ENCODE measurements at regions not wholly inside any gene's neighbourhood (a gene's known extent, or its start where the extent isn't known, plus 50 kb on each side); places are given as distances from the start of the nearest gene placed in this dataset.
"Not testable (repeated sequence)": the region's sequence is repeated elsewhere in the genome, so short reads cannot be mapped to it uniquely, and the experiment has no call there.

DNA sequence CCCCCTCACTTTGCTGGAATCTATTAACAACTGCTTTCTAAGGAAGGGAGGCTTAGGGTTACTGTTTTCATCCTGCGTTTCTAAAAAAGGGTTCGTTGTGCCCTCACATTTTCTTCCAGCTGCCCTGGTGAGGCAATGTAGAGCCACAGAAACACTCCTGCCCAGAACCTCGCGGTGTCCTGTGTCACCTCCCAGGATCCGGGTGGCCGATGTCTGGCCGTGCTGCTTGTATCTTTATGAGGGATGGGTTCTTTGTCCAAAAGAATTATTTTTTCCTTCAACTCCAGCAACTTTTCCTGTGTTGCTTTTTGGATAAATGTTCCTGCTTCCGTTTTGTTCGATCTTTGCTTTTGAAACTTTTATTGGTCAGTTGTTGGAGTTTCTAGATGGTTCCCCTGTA is 291.8 kb upstream of the HS6ST1 start:
- no peak for DNase-seq (ENCODE audit: low spot score)

DNA sequence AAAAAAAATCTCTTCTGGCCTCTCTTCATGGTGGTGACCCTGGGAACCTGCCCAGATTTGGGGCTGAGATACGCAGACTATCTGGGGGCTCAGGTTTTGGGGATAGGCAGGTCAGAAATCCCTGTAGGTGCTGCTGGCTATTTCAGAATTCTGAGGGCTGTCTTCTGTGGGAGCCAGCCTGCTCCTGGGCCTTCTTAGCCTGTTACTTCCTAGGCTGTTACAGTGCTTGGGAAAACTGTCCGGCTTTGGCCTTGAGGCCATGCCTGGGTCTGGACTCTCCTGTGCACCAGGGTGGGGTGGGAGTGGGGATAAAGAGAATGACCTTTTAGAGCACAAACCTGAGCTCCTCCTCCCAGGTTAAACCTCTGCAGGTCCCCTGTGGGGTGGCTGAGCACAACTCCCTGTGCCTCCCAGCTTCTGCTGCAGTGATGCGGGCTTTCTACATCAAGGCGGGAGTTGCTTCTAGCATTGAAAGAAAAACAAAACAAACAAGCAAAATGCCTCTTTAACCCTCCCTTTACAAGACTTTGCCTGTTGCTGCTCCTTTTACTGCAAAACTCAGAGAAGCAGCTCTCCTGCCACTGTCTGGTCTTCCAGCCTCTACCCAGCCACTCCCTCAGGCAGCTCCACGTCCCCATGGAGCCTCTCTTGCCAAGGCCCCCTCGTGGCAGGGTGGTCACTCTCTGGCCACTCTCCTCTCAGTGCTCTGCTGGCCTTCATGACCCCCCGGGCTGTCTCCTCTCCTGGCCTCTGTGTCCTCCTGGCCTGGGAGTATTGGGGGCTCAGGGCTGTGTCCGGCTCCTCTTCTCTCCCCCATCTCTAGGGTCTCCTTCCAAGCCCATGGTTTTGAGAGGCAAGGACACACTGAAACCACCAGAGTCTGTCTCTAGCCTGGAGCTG is 293.0 kb upstream of the HS6ST1 start:
- DNase-seq (ENCODE audit: low spot score): no peak

DNA sequence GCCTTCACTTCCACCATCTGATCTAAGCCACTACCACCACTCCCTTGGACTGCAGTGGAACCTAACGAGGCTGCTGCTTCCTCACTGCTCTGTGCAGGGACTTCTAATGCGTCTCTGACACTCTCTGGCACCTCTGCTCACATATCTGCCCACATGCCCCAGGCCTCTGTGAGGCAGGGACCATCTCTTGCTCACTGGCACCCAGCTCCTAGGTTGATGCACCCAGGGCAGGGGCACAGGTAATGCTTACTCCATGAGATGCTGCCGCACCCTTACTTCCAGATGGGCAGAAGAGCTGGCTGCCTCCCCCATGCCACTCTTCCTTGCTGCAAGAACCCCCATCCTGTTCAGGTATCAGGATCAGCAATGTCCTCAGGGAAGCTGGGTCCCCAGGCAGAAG is 294.0 kb upstream of the HS6ST1 start:
- DNase-seq (ENCODE audit: low spot score): no peak

DNA sequence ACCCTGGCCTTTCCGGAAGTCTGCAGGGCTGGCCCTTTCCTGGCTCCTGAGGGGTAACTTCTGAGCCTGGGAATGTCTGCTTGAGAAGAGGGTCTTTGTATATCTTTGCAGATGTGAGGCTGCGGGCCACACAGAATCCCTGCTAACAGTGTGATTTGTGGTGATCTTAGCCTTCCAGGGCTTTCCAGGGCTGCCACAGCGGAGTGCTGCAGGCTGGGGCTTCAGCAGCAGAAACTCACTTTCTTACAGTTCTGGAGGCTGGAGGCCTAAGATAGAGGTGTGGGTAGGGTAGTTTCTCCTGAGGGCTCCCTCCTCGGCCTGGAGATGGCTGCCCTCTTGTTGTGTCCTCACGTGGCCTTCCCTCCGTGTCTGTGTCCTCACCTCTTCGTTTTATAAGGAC is 294.7 kb upstream of the HS6ST1 start:
- no peak for DNase-seq (ENCODE audit: low spot score)

DNA sequence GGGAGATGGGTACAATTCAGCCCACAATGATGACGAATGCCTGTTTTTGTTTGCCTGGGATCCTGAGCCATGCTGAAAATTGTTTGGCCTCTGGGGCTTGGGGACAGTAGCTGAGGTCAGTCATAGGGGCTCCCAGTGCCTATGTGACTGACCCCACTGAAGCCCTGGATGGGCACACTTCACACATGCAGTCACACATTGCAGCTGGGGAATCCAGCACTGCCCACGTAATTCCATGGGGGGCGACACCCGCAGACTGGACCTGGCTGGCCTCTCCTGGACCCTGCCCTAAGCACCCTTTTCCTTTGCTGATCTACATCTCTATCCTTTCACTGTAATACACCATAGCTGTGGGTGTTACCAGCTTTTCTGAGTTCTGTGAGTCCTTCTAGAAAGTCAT is 295.2 kb upstream of the HS6ST1 start:
- DNase-seq (ENCODE audit: low spot score): no peak

DNA sequence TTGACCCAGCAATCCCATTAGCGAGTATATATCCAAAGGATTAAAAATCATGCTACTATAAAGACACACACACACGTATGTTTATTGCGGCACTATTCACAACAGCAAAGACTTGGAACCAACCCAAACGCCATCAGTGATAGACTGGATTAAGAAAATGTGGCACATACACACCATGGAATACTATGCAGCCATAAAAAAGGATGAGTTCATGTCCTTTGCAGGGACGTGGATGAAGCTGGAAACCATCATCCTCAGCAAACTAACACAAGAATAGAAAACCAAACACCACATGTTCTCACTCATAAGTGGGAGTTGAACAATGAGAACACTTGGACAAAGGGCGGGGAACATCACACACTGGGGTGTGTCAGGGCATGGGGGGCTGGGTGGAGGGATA is 296.2 kb upstream of the HS6ST1 start:
- not testable (repeated sequence) for DNase-seq (ENCODE audit: low spot score)

DNA sequence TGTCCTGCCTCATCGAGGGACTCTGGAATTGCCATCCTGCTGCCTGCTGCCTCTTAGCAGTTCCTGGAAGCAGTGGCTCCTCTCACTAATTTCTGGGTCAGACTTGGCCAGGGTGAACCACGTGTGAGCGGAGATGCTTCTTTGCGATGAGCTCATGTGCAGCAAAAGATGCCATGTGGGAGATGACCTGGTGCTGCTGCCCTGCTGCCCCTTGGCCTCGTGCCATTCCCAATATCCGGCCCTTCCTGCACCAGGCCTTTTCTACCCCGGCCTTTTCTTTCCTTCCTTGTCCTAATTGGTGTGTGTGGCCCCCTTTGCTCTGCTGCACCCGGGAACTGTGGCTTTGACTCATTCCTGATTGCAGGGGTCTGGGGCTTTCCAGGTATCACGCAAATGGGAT is 296.9 kb upstream of the HS6ST1 start:
- no peak for DNase-seq (ENCODE audit: low spot score)

DNA sequence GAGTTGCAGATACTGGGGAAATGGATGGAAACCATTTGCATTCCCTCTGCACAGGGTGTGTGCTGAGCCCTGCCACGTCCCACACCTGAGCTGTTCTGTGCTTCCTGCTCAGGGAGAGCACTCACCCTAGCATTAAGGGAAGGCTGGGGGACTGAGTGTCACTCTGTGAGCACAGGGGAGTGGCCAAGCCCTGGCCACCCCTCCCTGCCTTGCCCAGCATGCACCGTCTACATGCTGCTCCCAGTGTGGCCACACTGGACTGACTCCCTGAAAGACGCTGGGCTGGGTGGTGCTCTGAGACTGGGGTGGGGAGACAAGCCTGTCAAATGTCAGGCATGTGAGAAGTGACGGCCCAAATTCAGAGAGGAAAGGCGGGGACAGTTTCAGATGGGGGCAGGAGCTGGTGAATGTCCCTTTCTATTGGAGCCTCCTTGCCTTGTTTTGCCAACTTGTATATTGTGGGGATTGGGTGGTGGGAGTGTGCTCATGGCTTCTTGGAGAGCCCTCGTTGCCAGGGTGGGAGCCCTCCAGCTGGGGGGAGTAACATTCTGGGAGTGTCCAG is 298.4 kb upstream of the HS6ST1 start:
- no peak for DNase-seq (ENCODE audit: low spot score)

DNA sequence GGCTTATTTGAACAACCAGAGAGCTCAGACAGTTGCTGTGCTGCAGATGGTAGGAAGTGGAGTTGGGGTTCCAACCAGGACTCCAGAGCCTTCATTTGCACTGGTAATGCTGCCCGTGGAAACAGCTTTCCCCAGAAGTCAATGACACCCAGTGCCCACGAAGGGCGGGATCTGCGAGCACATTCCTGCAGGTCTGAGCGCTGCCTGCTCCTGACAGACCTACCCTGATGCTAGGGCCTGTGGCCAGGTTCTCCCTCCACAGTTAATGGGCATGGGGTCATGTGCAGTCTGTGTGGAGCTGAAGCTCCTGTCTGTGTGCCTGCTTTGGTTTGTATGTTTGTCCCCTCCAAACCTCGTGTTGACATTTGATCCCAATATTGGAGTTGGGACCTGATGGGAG is 299.0 kb upstream of the HS6ST1 start:
- DNase-seq (ENCODE audit: low spot score): no peak

DNA sequence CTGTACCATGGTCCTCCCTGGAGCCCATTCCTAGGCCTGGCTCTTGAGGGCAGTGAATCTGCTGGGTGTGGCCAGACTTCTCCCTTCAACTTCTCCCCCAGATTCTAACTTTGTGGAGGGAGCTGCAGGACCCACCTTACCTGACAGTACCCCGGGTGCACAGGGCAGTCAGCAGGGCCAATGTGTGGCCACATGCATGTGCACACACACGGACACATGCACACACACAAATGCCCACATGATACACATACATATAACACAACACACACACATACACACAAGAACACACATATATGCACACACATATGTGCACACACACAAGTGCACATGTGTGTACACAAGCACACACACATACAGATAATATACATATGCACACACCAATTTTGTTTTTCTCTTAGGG is 300.0 kb upstream of the HS6ST1 start:
- DNase-seq (ENCODE audit: low spot score): no peak

DNA sequence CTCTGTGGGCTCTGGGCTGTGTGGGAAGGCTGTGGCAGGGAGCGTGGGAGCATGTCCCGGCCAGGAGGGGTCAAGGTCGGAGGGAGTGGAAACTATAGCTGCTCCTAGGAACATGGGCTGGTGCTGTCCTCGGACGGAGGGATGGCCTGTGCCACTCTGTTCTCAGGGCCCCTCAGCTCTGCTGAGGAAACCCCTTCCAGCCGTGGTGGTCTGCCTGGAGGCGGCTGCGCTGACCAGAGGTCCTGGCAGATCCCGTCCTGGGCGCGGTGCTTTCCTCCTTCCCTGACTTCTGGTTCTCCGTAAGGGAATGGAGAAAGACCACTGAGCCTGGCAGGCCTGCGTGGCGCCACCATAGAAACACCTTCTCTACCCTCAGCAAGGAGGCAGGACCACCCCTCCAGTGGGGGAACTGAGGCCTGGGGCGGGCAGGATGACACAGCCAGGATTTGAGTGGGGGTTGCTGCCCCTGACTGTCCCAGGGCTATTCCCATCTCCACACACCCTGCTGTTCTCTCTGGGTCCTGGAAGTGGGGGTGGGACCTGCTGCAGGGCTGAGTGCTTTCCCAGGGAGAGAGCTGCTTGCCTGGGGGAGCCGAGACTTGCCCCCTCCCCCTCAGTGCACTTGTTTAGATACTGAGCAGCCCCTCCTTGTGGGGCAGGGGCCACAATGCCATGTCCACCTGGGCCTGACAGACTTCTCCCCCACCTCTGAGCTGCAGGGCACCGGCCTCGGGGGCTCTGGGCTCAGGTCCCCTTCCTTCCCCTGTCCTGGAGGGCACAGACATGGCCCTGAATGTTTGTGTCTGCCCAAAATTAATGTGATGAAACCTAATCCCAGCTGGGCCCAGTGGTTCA is 301.0 kb upstream of the HS6ST1 start:
- no peak for DNase-seq (ENCODE audit: low spot score)

DNA sequence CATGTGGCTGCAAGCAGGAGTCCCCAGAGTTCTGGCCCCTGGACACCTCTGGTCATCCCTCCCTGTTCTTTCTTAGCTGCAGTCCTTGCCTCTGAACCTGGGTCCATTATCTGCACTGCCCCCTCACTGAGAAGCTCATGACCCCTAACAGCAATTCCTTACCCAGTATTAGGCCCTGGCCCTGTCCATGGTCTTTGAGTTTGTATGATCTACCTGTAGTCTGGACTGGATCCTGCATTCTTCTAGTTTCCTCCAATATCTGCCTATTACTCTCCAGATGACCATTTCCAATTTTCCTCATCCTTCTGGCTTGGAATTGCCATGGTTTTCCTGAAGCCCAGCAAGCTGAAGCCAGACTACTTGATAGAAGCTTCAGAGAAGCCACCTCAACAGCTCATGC is 302.4 kb upstream of the HS6ST1 start:
- DNase-seq (ENCODE audit: low spot score): no peak

DNA sequence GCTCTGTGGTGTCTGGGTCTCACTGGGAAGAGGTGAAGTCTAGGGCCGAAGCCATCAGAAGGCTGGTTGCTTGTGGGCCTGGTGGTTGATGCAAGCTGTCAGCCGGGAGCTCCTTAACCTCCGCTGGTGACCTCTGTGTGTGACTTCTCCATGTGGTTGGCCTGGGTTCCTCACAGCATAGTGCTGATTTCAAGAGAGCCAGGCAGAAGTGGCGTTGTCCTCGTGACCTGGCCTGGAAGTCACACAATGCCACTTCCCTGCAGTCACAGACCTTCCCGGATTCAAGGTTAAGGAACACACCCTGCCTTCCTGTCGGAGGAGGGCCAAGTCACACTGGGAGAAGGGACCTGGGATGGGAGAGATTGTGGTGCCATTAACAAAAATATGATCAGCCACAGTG is 303.7 kb upstream of the HS6ST1 start:
- no peak for DNase-seq (ENCODE audit: low spot score)

DNA sequence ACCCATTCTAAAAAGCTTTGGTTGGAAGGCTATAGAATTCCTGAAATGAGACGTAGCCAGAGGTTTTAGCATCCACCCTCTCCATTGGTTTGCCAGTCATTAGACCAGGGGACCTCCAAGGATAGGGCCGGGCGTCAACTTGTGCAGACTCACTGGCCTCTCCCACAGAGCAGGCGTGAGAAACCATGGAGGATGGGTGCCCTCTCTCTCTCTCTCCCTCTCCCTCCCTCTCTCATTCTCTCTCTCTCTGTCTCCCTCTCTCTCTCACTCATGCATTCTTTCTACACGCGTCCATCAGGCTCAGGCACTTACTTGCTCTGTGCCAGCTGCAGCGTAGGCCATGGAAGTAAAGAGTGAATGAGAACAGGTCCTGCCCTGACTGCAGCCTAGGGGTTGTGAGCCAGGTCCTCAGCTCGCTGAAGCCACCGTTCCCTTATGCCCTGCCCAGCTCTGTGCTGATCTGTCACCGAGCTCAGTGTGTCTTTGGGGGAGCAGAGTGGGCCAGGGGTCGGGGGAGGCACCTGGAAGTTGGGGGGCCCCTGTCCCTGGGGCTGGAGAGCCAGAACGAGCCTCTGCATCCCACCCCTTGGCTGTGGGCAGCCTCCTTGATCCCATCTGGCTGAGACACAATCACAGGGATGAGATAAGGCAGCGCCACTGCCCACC is 304.4 kb upstream of the HS6ST1 start:
- no peak for DNase-seq (ENCODE audit: low spot score)

DNA sequence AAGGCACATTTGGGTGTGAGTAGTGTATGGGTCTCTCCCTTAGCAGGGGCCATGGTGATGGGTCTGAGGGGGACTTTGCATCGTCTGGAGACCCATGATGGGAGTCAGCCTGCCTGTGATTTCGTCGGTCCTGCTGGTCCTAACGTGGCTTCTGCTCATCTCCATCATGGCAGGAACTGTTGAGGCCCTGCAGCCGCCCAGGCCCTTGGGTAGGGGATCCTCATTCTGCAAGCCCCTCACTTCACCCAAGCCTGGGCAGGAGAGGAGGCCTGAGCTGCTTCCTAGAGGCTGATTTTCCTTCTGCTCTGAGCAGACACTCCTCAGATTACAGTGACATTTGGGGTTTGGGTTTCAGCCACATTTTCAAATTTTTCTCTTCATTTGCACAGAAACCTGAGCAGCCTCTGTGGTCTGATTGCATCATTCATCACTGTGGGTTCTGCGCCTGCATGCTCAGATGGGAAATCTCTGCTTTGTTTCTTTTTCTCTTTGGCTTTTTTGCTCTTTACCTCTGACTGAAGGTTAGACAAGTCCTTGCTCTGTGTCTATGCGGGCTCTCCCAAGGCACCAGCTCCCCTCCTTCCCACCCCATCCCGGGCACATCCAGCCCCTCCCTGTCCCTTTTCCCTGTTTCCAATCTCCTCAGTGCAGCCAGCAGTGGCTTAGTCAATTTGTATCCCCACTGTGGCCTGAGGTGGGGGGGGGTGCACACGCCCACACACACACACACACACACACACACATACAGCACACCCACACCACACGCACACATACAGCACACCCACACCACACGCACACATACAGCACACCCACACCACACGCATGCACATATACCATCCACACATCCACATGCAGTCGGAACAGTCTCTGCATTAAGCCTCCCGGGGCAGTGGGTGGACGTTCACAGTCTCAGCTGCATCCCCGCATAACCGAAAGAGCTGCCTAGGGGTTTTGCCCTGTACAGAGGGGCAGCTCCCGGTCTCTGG is 305.4 kb upstream of the HS6ST1 start:
- DNase-seq (ENCODE audit: low spot score): no peak

DNA sequence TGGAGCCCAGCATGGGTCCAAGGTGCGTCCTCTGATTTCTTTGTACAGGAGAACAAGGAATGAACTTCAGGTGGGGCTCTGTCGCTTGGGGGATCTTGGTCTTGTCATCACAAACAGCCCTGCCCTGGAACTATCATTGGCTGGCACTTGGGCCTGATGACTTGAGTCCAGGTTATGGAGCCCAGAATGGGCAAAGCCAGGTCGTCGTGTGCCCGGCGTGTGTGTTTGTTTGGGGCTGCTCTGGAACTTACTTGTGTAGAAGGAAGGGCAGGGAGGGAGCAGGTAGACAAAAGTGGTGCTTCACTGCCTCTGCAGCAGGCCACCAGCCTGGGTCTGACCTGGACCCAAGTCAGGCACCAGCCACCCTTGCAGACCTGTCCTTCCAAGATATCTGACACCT is 306.3 kb upstream of the HS6ST1 start:
- DNase-seq (ENCODE audit: low spot score): no peak

DNA sequence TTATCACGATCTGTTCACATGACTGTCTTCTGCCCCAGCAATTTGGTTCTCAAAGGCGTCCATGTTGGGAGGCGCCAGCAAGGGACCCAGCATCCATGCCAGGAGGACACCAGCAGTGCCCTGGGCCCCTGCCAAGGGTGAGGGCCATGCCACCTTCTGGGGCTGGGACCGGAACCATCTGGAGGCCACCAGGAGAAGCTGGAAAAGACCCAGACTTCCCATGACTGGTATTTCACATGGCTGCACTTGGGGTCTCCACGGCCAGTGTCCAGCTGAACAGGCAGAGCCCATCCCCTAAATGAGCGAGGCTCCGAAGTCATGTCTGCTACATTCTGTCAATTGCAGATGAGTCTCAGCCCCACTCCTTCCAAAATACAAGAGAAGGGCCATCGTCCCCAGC is 306.8 kb upstream of the HS6ST1 start:
- DNase-seq (ENCODE audit: low spot score): no peak

DNA sequence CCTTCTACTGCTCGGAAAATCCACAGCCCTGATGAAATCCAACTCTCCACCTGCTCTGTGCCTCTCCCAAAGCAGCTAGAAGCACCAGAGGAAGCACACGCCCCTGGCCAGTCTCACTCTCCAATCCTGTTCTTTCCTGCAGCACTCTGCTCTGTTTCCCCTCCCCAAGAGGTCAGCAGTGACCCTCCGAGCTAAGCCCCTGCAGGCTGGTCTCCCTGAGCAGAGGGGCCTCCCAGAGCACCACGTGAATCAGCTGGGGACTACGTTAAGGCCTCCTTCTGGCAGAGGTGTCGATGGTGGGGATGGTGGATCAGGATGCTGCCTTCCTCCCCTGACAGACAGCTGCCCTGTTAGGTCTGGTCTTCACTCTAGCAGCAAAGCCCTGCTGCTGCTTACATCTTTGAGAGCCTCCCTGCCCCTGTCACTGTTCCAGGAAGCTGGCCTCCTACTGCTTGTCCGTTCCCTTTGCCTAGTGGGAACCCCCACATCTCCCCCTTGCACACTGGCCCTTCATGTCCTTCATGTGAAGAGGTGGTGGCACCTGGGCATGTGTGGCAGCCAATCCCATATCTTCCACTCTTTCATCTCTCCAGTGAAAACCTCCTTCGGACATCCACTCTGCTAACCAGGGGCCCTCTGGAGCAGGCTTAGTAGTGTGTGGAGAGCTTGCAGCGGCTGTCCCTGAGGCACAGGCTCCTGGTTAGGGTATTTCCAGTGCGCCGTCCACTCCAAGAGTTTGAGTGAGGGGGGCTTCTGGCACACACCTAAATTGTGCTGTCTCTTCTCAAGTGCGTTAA is 307.5 kb upstream of the HS6ST1 start:
- DNase-seq (ENCODE audit: low spot score): no peak

DNA sequence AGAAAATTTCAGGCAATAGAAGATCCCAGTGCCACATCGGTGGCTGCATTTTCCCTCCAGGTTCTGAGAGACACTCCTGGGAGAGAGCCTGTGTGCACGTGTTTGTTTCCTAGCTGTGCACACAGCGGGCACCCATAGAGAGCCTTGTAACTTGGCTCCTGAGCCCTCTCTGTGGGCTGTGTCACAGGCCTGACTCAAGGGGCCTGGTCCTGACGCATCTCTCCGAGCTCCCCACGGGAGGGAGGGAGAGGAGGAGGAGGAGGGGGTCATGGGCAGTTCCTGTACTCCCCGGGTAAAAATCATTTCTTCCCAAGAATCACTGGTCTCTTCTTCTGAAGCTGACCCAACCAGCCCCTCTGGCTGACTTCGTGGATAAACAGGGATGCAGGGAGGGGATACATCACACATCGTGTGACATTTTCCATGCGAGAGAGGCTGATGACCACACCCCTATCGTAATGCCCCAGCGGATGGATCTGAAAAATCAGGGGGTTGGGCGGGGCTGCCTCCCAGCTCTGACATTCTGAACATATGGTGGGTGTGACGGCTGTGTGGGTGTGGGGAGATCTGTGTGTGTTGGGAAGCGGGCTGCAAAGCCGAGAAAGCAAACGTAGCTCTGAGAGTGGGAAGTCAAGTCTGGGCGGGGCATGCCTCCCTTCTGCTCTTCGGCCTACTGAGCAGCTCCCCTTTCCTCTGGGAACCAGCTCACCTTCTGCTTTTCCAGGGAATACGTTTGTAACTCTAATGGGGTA is 308.3 kb upstream of the HS6ST1 start:
- DNase-seq (ENCODE audit: low spot score): no peak
